B cell (primary cell): ENCODE measurements at regions not wholly inside any gene's neighbourhood (a gene's known extent, or its start where the extent isn't known, plus 50 kb on each side); places are given as distances from the start of the nearest gene placed in this dataset.

Source experiments
- ATAC-seq: fragments of 200-7000 bp; cut with Tn5 transposase; one replicate; pipeline ENCODE4 v1.10.0; 2021; ENCODE audit warnings: low read depth, mild to moderate bottlenecking, moderate number of reproducible peaks, moderate library complexity
- CTCF ChIA-PET: fragments of 350-600 bp; sonication (Branson Sonifier 250); formaldehyde crosslinking; loops from one replicate; lab custom pipeline; 2021; ENCODE audit warnings: antibody characterized with exemption, inconsistent platforms; lab: Charles Lee
- POLR2A ChIA-PET: fragments of 350-600 bp; sonication (Branson Sonifier 250); formaldehyde crosslinking; loops from one replicate; lab custom pipeline; 2021; ENCODE audit warnings: antibody characterized with exemption; lab: Charles Lee
- DNase-seq: peaks from one replicate; pipeline ENCODE4 v3.0.0; 2013
- H2AFZ ChIP-seq: 2 replicates; pipeline ENCODE4 v1.6.1; 2012; ENCODE audit warnings: mild to moderate bottlenecking, low read depth, low read length; ENCODE audit not compliant: insufficient read depth, poor library complexity, severe bottlenecking
- H3K27ac ChIP-seq, 2 donors: 1 replicate in 1 of 2; 2 replicates in 1 of 2; pipeline ENCODE4 v1.5.1; 2012 to 2013; ENCODE audit warnings: low read length in 2 of 2, mild to moderate bottlenecking in 2 of 2, moderate library complexity in 1 of 2
- H3K27me3 ChIP-seq, 4 experiments: fragments of 200-600 bp in 1 of 4; sonication (generic) in 1 of 4; replicated peaks in 1 of 4; 1 replicate in 2 of 4; 2 replicates in 2 of 4; pipeline versions ENCODE4 v1.6.1 to v1.7.0; 2013 to 2016; ENCODE audit warnings: low read length in 3 of 4, mild to moderate bottlenecking in 2 of 4, mixed read lengths in 1 of 4, moderate library complexity in 1 of 4; ENCODE audit not compliant: insufficient read depth in 4 of 4, control insufficient read depth in 3 of 4; ENCODE audit errors: control extremely low read depth in 1 of 4
- H3K36me3 ChIP-seq, 2 experiments: replicated peaks in 1 of 2; 1 replicate in 1 of 2; 2 replicates in 1 of 2; pipeline versions ENCODE4 v1.6.1 to v1.7.1; 2013; ENCODE audit warnings: low read length in 1 of 2; ENCODE audit not compliant: insufficient read depth in 2 of 2, control insufficient read depth in 1 of 2; ENCODE audit errors: control extremely low read depth in 1 of 2, extremely low read depth in 1 of 2
- H3K4me1 ChIP-seq, 2 donors: fragments of 200-600 bp in 1 of 2; sonication (generic) in 1 of 2; 1 replicate in 1 of 2; 2 replicates in 1 of 2; pipeline versions ENCODE4 v1.5.1 to v1.6.1; 2013 to 2017; ENCODE audit warnings: low read length in 2 of 2; ENCODE audit not compliant: control insufficient read depth in 2 of 2, insufficient read depth in 2 of 2
- H3K4me2 ChIP-seq: replicated peaks from 2 replicates; pipeline ENCODE3; 2012; ENCODE audit warnings: mild to moderate bottlenecking, low read depth, low read length; ENCODE audit not compliant: poor library complexity, severe bottlenecking
- H3K4me3 ChIP-seq, 5 experiments: fragments of 200-600 bp in 1 of 5; sonication (generic) in 1 of 5; 1 replicate in 3 of 5; 2 replicates in 2 of 5; pipeline versions ENCODE4 v1.5.1 to v1.7.0; 2011 to 2016; ENCODE audit warnings: low read length in 4 of 5, mild to moderate bottlenecking in 4 of 5, low read depth in 2 of 5, control low read depth in 1 of 5, moderate library complexity in 1 of 5; ENCODE audit not compliant: insufficient read depth in 1 of 5; ENCODE audit errors: control extremely low read depth in 1 of 5, extremely low read depth in 1 of 5
- H3K79me2 ChIP-seq: fragments of 200-600 bp; sonication (generic); one replicate; pipeline ENCODE4 v1.6.0; 2016; ENCODE audit warnings: low read length; ENCODE audit not compliant: control insufficient read depth, insufficient read depth
- H3K9ac ChIP-seq: fragments of 200-600 bp; sonication (generic); 2 replicates; pipeline ENCODE4 v1.6.1; 2017; ENCODE audit warnings: mild to moderate bottlenecking, low read length, moderate library complexity
- H3K9me3 ChIP-seq, 3 donors: one replicate each; pipeline versions ENCODE4 v1.6.1 to v1.7.1; 2013; ENCODE audit warnings: low read length in 2 of 3; ENCODE audit not compliant: control insufficient read depth in 2 of 3, insufficient read depth in 1 of 3; ENCODE audit errors: control extremely low read depth in 1 of 3
- H4K20me1 ChIP-seq: 2 replicates; pipeline ENCODE4 v1.6.0; 2012; ENCODE audit warnings: mild to moderate bottlenecking, low read length; ENCODE audit not compliant: insufficient read depth, control insufficient read depth, poor library complexity, severe bottlenecking
- H3K27ac Mint-ChIP-seq: one replicate; pipeline ENCODE4 v1.8.0; 2021; ENCODE audit warnings: mixed read lengths
- H3K27me3 Mint-ChIP-seq: one replicate; pipeline ENCODE4 v1.8.0; 2021; ENCODE audit warnings: mixed read lengths
- H3K4me1 Mint-ChIP-seq: one replicate; pipeline ENCODE4 v1.8.0; 2021; ENCODE audit warnings: mixed read lengths
- H3K4me3 Mint-ChIP-seq: one replicate; pipeline ENCODE4 v1.8.0; 2021; ENCODE audit warnings: mixed read lengths
- H3K9me3 Mint-ChIP-seq: one replicate; pipeline ENCODE4 v1.8.0; 2022; ENCODE audit warnings: mixed read lengths; ENCODE audit not compliant: insufficient read depth
- CTCF ChIP-seq: fragments of 200-600 bp; IDR thresholded peaks from one replicate; pipeline ENCODE4 v1.8.0; 2022; ENCODE audit warnings: antibody characterized with exemption, mild to moderate bottlenecking
- EZH2 ChIP-seq: IDR thresholded peaks from 2 replicates; pipeline ENCODE4 v1.6.1; 2012; ENCODE audit warnings: borderline replicate concordance, low read depth, mild to moderate bottlenecking, moderate library complexity, low read length; ENCODE audit not compliant: insufficient read depth, poor library complexity, severe bottlenecking
- WGBS: methylation state at CpG from one replicate; pipeline ENCODE4 v1.1.5; 2013; ENCODE audit warnings: missing lambda C conversion rate; ENCODE audit not compliant: insufficient coverage; 5-methylcytosine and 5-hydroxymethylcytosine counted together
- intact Hi-C: fragments of 100-400 bp; cut with micrococcal nuclease; formaldehyde crosslinking; loops from one replicate; pipeline ENCODE4 v1.10.0; 2022

DNA sequence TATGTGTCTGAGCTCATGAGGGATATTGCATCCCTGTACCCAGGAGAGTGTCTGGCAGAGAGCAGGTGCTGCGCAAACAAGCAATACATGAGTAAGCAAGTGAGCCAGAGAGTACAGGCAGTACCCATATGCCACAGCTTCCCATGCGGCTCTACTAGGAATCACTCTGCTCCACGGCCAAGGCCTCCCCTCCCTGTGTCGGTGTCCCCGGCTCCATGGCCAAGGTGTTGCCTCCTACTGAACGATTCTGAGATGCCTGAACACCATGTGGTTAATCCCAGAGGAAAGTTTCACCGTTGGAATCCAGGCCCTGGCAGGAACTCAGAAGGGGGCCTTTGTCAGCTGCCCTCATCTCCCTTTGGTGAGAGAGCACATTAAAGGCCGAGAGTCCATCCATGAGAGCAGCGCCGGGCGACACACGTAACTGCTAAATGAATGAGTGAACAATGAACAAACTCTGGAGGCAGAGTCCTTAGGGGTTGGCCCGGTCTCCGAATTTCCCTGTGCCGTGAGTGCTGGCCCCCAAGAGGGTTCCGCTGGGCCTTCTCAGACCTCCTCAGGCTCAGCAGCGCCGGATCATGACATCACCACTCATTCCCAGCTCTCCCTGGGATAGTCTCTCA, 136.0 kb upstream of the FAM20C start:
- no peak for DNase-seq
- TF ChIP-seq EZH2 (no peak), CTCF (no peak)
- Mint-ChIP-seq H3K4me1 (no peaks in the 10 kb centered on the region), H3K9me3 (no peaks in the 10 kb centered on the region), H3K27ac (no peak overlapping the region), H3K27me3 (peaks cover 3% of the 10 kb centered on the region), H3K4me3 (no peak overlapping the region)
- Histone ChIP-seq H3K4me2 (no peak overlapping the region), H3K4me1 (no peaks in the 10 kb centered on the region), H4K20me1 (no peaks in the 10 kb centered on the region), H3K4me3 (no peak overlapping the region), H3K36me3 (no peaks in the 10 kb centered on the region), H3K79me2 (no peaks in the 10 kb centered on the region), H3K27ac (no peak overlapping the region), H2AFZ (no peak overlapping the region), H3K27me3 (no peaks in the 10 kb centered on the region), H3K9ac (no peak overlapping the region), H3K9me3 (no peaks in the 10 kb centered on the region)
- ATAC-seq: no peak
- ChIA-PET POLR2A (interaction anchor here (0.6 kb wide), 1 partner anchor 1121 kb away, joined by 6 read pairs; no protein-coding TSS in a partner anchor), CTCF (no interaction called here)
- intact Hi-C loops: no loop called here
- 95% methylated on average over 17 of the region's 18 CpGs for WGBS

DNA sequence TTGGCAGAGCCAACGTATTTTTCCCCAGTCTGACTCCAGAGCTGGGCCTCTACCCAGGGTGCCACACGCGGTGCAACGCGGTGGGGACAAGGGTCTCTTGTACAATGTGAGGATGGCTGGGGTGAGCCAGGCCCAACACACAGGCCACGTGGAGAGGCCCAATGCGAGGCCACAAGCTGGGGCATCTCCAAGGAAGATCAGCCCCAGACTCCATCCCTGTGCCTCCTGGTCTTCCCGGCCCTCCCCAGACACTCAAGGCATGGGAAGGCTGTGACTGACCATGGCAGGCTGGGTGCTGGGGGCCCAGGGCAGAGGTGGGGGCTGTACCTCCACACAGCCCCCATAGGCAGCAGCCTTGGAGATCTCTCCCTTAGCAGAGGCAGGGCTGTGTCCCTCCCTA, 135.3 kb upstream of the FAM20C start:
- H3K4me1 ChIP-seq: no peaks in the 10 kb centered on the region
- H3K36me3 ChIP-seq: no peaks in the 10 kb centered on the region
- no peak overlapping the region for H2AFZ ChIP-seq
- CTCF ChIA-PET: no interaction called here
- H3K4me1 Mint-ChIP-seq: no peaks in the 10 kb centered on the region
- no peak for DNase-seq
- no peak overlapping the region for H3K4me3 ChIP-seq
- no peaks in the 10 kb centered on the region for H4K20me1 ChIP-seq
- POLR2A ChIA-PET: no interaction called here
- no peak overlapping the region for H3K27ac Mint-ChIP-seq
- H3K27me3 Mint-ChIP-seq: peaks cover 3% of the 10 kb centered on the region
- WGBS: 77% methylated on average over 7 of the region's 8 CpGs
- H3K9me3 ChIP-seq: no peaks in the 10 kb centered on the region
- no peak overlapping the region for H3K4me3 Mint-ChIP-seq
- no peaks in the 10 kb centered on the region for H3K79me2 ChIP-seq
- H3K9ac ChIP-seq: no peak overlapping the region
- no peak for TF ChIP-seq CTCF
- no peak for TF ChIP-seq EZH2
- no peaks in the 10 kb centered on the region for H3K27me3 ChIP-seq
- intact Hi-C loops: no loop called here
- H3K9me3 Mint-ChIP-seq: no peaks in the 10 kb centered on the region
- H3K27ac ChIP-seq: no peak overlapping the region
- no peak overlapping the region for H3K4me2 ChIP-seq
- ATAC-seq: no peak
